K562 (cell line): ENCODE measurements at regions not wholly inside any gene's neighbourhood (a gene's known extent, or its start where the extent isn't known, plus 50 kb on each side); places are given as distances from the start of the nearest gene placed in this dataset.

Experiments used
- ARHGAP35 ChIP-seq: fragments of 450-650 bp; IDR thresholded peaks from 2 replicates; pipeline ENCODE4 v1.6.1; 2018; ENCODE audit not compliant: partially characterized antibody
- CBX5 ChIP-seq: IDR thresholded peaks from 2 replicates; pipeline ENCODE4 v1.6.1; 2014; ENCODE audit warnings: low read depth, borderline replicate concordance
- EP300 ChIP-seq: IDR thresholded peaks from 2 replicates; pipeline ENCODE4 v1.6.1; 2012; ENCODE audit warnings: low read length, improper control_type of control experiment
- MCM3 ChIP-seq: fragments of 450-650 bp; IDR thresholded peaks from 2 replicates; pipeline ENCODE4 v1.6.1; 2016
- RAD21 ChIP-seq, 2 experiments: fragments of 250-450 bp in 1 of 2; fragments of 450-650 bp in 1 of 2; sonication (Bioruptor Pico) in 1 of 2; formaldehyde crosslinking in 1 of 2; IDR thresholded peaks in 1 of 2; conservative IDR thresholded peaks in 1 of 2; 2 replicates each; pipeline versions ENCODE4 v1.4.0 to v1.8.0; 2020 to 2022; ENCODE audit warnings: mild to moderate bottlenecking in 2 of 2, moderate library complexity in 1 of 2
- ZNF24 ChIP-seq: fragments of 450-650 bp; IDR thresholded peaks from 2 replicates; pipeline ENCODE4 v1.6.1; 2016
- TF ChIP-seq, protein P1 (sequence below), 2 experiments: fragments of 450-650 bp; formaldehyde crosslinking in 1 of 2; IDR thresholded peaks; 2 replicates each; pipeline versions ENCODE4 v1.4.0 to v1.6.1; 2014 to 2020; ENCODE audit warnings: mild to moderate bottlenecking in 2 of 2, borderline replicate concordance in 1 of 2, low read depth in 1 of 2

DNA sequence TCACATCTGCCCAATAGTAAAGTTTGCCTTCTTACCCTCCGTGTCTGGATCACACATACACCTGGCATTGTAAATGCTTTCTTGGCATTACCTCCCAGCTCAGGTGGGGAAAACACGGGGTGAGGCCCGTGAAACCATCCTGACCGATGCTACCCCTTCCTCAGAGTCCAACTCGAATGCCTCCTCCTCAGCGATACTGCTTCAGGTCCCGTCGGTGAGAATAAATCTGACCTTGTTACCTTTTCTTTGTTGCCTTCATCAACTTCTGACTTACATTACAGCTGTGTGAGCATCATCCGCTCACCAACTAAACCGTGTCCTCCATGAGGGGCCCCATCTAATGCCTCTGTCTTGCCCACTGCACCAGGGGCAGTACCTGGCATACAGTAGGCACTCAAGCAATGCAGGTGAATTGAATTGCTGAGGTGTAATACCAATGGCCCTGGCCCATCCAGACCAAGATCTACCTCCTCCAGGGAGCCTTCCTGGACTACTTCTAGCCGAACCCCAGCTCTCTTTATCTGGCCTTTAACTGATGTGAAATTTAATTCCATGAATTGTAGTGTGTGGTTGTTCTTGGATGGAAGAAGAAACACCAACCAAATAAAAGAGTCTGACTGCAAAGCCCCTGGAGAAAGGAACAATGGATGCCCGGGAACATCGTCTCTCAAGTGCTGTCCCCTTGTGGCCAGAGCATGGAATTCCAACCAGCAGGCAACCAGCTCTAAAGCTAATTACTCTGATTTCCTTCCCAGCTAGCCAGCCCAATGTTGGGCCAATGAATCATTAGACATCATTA is 141.5 kb downstream of the ANKRD60 start (continued):
- TF ChIP-seq, protein P1, sequence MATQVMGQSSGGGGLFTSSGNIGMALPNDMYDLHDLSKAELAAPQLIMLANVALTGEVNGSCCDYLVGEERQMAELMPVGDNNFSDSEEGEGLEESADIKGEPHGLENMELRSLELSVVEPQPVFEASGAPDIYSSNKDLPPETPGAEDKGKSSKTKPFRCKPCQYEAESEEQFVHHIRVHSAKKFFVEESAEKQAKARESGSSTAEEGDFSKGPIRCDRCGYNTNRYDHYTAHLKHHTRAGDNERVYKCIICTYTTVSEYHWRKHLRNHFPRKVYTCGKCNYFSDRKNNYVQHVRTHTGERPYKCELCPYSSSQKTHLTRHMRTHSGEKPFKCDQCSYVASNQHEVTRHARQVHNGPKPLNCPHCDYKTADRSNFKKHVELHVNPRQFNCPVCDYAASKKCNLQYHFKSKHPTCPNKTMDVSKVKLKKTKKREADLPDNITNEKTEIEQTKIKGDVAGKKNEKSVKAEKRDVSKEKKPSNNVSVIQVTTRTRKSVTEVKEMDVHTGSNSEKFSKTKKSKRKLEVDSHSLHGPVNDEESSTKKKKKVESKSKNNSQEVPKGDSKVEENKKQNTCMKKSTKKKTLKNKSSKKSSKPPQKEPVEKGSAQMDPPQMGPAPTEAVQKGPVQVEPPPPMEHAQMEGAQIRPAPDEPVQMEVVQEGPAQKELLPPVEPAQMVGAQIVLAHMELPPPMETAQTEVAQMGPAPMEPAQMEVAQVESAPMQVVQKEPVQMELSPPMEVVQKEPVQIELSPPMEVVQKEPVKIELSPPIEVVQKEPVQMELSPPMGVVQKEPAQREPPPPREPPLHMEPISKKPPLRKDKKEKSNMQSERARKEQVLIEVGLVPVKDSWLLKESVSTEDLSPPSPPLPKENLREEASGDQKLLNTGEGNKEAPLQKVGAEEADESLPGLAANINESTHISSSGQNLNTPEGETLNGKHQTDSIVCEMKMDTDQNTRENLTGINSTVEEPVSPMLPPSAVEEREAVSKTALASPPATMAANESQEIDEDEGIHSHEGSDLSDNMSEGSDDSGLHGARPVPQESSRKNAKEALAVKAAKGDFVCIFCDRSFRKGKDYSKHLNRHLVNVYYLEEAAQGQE (IDR thresholded peaks at IDR 0.05; ENCODE audit: borderline replicate concordance): peak; percentile 63; the same call in 1 of the 2 replicates
- TF ChIP-seq, protein P1 (CRISPR knock-in tag; IDR thresholded peaks at IDR 0.05; ENCODE audit: low read depth): no peak
- TF ChIP-seq CBX5: no peak
- TF ChIP-seq RAD21 (CRISPR knock-in tag; conservative IDR thresholded peaks at IDR 0.05 in 1 of 2, IDR thresholded peaks at IDR 0.05 in 1 of 2): peak; percentile 34 to 72
- TF ChIP-seq EP300: no peak
- TF ChIP-seq MCM3: no peak
- no peak for TF ChIP-seq ARHGAP35
- no peak for TF ChIP-seq ZNF24
- TF ChIP-seq, all 486 proteins: peak for 9
